HCT116 (cell line): ENCODE measurements at regions not wholly inside any gene's neighbourhood (a gene's known extent, or its start where the extent isn't known, plus 50 kb on each side); places are given as distances from the start of the nearest gene placed in this dataset.
"Not testable (repeated sequence)": the region's sequence is repeated elsewhere in the genome, so short reads cannot be mapped to it uniquely, and the experiment has no call there.

ENCODE experiments used
- ATAC-seq: fragments of 200-7000 bp; cut with Tn5 transposase; 2 replicates; pipeline ENCODE4 v1.9.1; 2020; ENCODE audit warnings: mild to moderate bottlenecking, moderate library complexity
- BruUV-seq: library from RNA; stranded (reverse); fragments of 400-500 nt; replicated peaks from 2 replicates; lab custom pipeline; 2021; lab: Mats Ljungman, UMichigan
- CTCF ChIA-PET: fragments of 300-600 bp; sonication (Branson Sonifier 250); formaldehyde crosslinking; loops from one replicate; lab custom pipeline; 2021; ENCODE audit warnings: antibody characterized with exemption; lab: Charles Lee
- POLR2A ChIA-PET: fragments of 300-600, 350-600 bp; sonication (Branson Sonifier 250); formaldehyde crosslinking; loops from one replicate; lab custom pipeline; 2021; ENCODE audit warnings: antibody characterized with exemption; lab: Charles Lee
- RAD21 ChIA-PET, 2 experiments: fragments of 300-600 bp; sonication (Branson Sonifier 250); formaldehyde crosslinking; loops; one replicate each; lab custom pipeline; 2023; ENCODE audit warnings: low total read pairs in 2 of 2; ENCODE audit not compliant: uncharacterized antibody in 2 of 2, unreplicated experiment in 2 of 2, low non-redundant PET in 1 of 2; lab: Charles Lee
- DNase-seq: peaks from one replicate; pipeline ENCODE4 v3.0.0-alpha.2; 2010; ENCODE audit warnings: low read depth, low spot score
- H2AFZ ChIP-seq: fragments of 200-600 bp; shearing (Covaris generic), sonication (generic); 2 replicates; pipeline ENCODE4 v1.6.1; 2017; ENCODE audit warnings: low read depth, mixed run types, mixed read lengths, antibody characterized with exemption, low read length; ENCODE audit not compliant: poor library complexity, severe bottlenecking
- H3K27ac ChIP-seq: 2 replicates; pipeline ENCODE4 v1.5.1; 2012; ENCODE audit warnings: low read depth, low read length
- H3K27me3 ChIP-seq: fragments of 200-600 bp; sonication (generic); 2 replicates; pipeline ENCODE4 v1.6.1; 2016; ENCODE audit warnings: mixed run types, low read length, mixed read lengths; ENCODE audit not compliant: insufficient read depth
- H3K36me3 ChIP-seq, 2 experiments: fragments of 200-500 bp in 1 of 2; fragments of 200-600 bp in 1 of 2; sonication (Bioruptor generic) in 1 of 2; sonication (generic) in 1 of 2; 2 replicates each; pipeline versions ENCODE4 v1.5.1 to v1.6.1; 2014 to 2016; ENCODE audit warnings: low read length in 2 of 2, inconsistent platforms in 1 of 2, mixed read lengths in 1 of 2, mixed run types in 1 of 2; ENCODE audit not compliant: insufficient read depth in 2 of 2, control insufficient read depth in 1 of 2
- H3K4me1 ChIP-seq, 2 experiments: fragments of 200-600 bp in 1 of 2; sonication (generic) in 1 of 2; 2 replicates each; pipeline versions ENCODE4 v1.5.1 to v1.6.1; 2012 to 2017; ENCODE audit warnings: low read length in 2 of 2, inconsistent platforms in 1 of 2, mild to moderate bottlenecking in 1 of 2, mixed read lengths in 1 of 2, mixed run types in 1 of 2, moderate library complexity in 1 of 2; ENCODE audit not compliant: insufficient read depth in 2 of 2, control insufficient read depth in 1 of 2
- H3K4me2 ChIP-seq: fragments of 200-600 bp; sonication (generic); 2 replicates; pipeline ENCODE4 v1.6.1; 2017; ENCODE audit warnings: mixed run types, low read length, mixed read lengths
- H3K4me3 ChIP-seq, 2 experiments: fragments of 200-600 bp in 1 of 2; sonication (generic) in 1 of 2; replicated peaks in 1 of 2; 2 replicates each; pipeline ENCODE4 v1.5.1; 2011 to 2016; ENCODE audit warnings: low read length in 2 of 2, control low read depth in 1 of 2, low read depth in 1 of 2, mild to moderate bottlenecking in 1 of 2, mixed read lengths in 1 of 2, mixed run types in 1 of 2
- H3K79me2 ChIP-seq: fragments of 200-600 bp; sonication (generic); 2 replicates; pipeline ENCODE4 v1.6.1; 2017; ENCODE audit warnings: mild to moderate bottlenecking, mixed run types, low read length, moderate library complexity, mixed read lengths; ENCODE audit not compliant: insufficient read depth
- H3K9ac ChIP-seq: fragments of 200-600 bp; sonication (generic); 2 replicates; pipeline ENCODE4 v1.6.1; 2016; ENCODE audit warnings: low read length, mixed read lengths
- H3K9me2 ChIP-seq: fragments of 200-600 bp; sonication (generic), shearing (Covaris generic); 2 replicates; pipeline ENCODE4 v1.6.1; 2017; ENCODE audit warnings: mixed run types, mild to moderate bottlenecking, moderate library complexity; ENCODE audit not compliant: insufficient read depth
- H3K9me3 ChIP-seq, 2 experiments: fragments of 200-500 bp in 1 of 2; fragments of 200-600 bp in 1 of 2; sonication (Bioruptor generic) in 1 of 2; sonication (generic) in 1 of 2; 2 replicates each; pipeline ENCODE4 v1.6.1; 2014 to 2017; ENCODE audit warnings: low read length in 2 of 2, mixed read lengths in 2 of 2, inconsistent platforms in 1 of 2, low read depth in 1 of 2, mild to moderate bottlenecking in 1 of 2, mixed run types in 1 of 2, moderate library complexity in 1 of 2; ENCODE audit not compliant: control insufficient read depth in 1 of 2, insufficient read depth in 1 of 2
- H4K20me1 ChIP-seq: fragments of 200-600 bp; sonication (generic), shearing (Covaris generic); 2 replicates; pipeline ENCODE4 v1.6.1; 2017; ENCODE audit warnings: mixed run types, mild to moderate bottlenecking, moderate library complexity; ENCODE audit not compliant: insufficient read depth
- CEBPB ChIP-seq: IDR thresholded peaks from 2 replicates; pipeline ENCODE4 v1.6.1; 2012; ENCODE audit warnings: low read depth
- EZH2 ChIP-seq: fragments of 200-600 bp; sonication (generic); IDR thresholded peaks from 2 replicates; pipeline ENCODE4 v1.6.1; 2017; ENCODE audit warnings: antibody characterized with exemption, mixed run types
- FOSL1 ChIP-seq: IDR thresholded peaks from 2 replicates; pipeline ENCODE4 v1.6.1; 2012; ENCODE audit warnings: low read depth
- POLR2AphosphoS5 ChIP-seq: IDR thresholded peaks from 2 replicates; pipeline ENCODE4 v1.6.1; 2011; ENCODE audit warnings: mild to moderate bottlenecking, low read depth, low read length, moderate library complexity
- SP1 ChIP-seq: IDR thresholded peaks from 2 replicates; pipeline ENCODE4 v1.6.1; 2012; ENCODE audit warnings: low read depth
- SRF ChIP-seq: IDR thresholded peaks from 2 replicates; pipeline ENCODE4 v1.6.1; 2012; ENCODE audit warnings: low read depth
- TCF7L2 ChIP-seq: IDR thresholded peaks from 2 replicates; pipeline ENCODE4 v1.7.0; 2011; ENCODE audit warnings: borderline replicate concordance, inconsistent platforms; ENCODE audit not compliant: insufficient read depth, insufficient read length; ENCODE audit errors: extremely low read depth
- YY1 ChIP-seq: IDR thresholded peaks from 2 replicates; pipeline ENCODE4 v1.6.1; 2011; ENCODE audit warnings: low read length, low read depth, moderate library complexity, mild to moderate bottlenecking; ENCODE audit not compliant: insufficient replicate concordance; ENCODE audit errors: extremely low read depth
- ZFX ChIP-seq: fragments of 450-650 bp; IDR thresholded peaks from 2 replicates; pipeline ENCODE4 v1.6.1; 2017
- ZNF274 ChIP-seq: fragments of 200-500 bp; sonication (Bioruptor generic); IDR thresholded peaks from 2 replicates; pipeline ENCODE4 v1.6.1; 2014; ENCODE audit warnings: mild to moderate bottlenecking, low read depth, low read length, inconsistent platforms
- intact Hi-C: fragments of 100-400 bp; cut with micrococcal nuclease; formaldehyde crosslinking; loops from 2 replicates; pipeline ENCODE4 v1.10.0; 2022
- TF ChIP-seq, protein P1 (sequence below): IDR thresholded peaks from 2 replicates; pipeline ENCODE4 v1.6.1; 2012
- TF ChIP-seq, protein P2 (sequence below), 3 experiments: fragments of 200-600 bp in 1 of 3; sonication (generic) in 1 of 3; IDR thresholded peaks in 2 of 3; conservative IDR thresholded peaks in 1 of 3; 2 replicates each; pipeline ENCODE4 v1.5.1; 2012 to 2017; ENCODE audit warnings: low read depth in 2 of 3, low read length in 2 of 3, antibody characterized with exemption in 1 of 3, borderline replicate concordance in 1 of 3, control low read depth in 1 of 3, mild to moderate bottlenecking in 1 of 3, mixed read lengths in 1 of 3, mixed run types in 1 of 3, moderate library complexity in 1 of 3; ENCODE audit not compliant: insufficient read depth in 1 of 3

DNA sequence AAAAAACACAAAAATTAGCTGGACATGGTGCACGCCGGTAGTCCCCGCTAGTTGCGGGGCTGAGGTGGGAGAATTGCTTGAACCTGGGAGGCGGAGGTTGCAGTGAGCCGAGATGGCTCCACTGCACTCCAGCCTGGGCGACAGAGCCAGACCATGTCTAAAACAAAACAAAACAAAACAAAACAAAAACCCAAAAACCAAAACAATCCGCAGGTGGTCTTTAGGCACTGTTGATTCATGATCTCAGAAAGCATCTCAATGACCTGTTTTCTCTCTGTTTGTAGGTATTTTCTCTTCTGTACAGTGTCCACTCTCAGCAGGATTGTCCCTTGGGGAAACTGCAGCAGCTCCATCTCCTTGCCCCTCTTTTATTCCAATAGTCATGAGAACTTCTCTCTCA is 74.9 kb upstream of the ADGRL2 start:
- Histone ChIP-seq H4K20me1 (no peaks in the 10 kb centered on the region), H3K36me3 (no peaks in the 10 kb centered on the region), H3K79me2 (no peaks in the 10 kb centered on the region), H3K4me2 (no peak overlapping the region), H3K27ac (no peak overlapping the region), H3K4me3 (no peak overlapping the region), H3K9ac (no peak overlapping the region), H3K9me3 (no peaks in the 10 kb centered on the region; a peak in 1 of 4 replicates), H3K9me2 (no peaks in the 10 kb centered on the region), H2AFZ (no peak overlapping the region), H3K27me3 (no peaks in the 10 kb centered on the region), H3K4me1 (no peaks in the 10 kb centered on the region)
- intact Hi-C loops: no loop called here
- RAD21 ChIA-PET: no interaction called here
- no TSS peak for BruUV-seq
- CTCF ChIA-PET: no interaction called here
- no peak for ATAC-seq
- TF ChIP-seq CEBPB (no peak), FOSL1 (no peak), ZFX (no peak), ZNF274 (no peak), TCF7L2 (no peak), SP1 (no peak), SRF (no peak), EZH2 (no peak), POLR2AphosphoS5 (no peak), YY1 (no peak)
- TF ChIP-seq, protein P1, sequence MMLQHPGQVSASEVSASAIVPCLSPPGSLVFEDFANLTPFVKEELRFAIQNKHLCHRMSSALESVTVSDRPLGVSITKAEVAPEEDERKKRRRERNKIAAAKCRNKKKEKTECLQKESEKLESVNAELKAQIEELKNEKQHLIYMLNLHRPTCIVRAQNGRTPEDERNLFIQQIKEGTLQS: no peak
- TF ChIP-seq, protein P2, sequence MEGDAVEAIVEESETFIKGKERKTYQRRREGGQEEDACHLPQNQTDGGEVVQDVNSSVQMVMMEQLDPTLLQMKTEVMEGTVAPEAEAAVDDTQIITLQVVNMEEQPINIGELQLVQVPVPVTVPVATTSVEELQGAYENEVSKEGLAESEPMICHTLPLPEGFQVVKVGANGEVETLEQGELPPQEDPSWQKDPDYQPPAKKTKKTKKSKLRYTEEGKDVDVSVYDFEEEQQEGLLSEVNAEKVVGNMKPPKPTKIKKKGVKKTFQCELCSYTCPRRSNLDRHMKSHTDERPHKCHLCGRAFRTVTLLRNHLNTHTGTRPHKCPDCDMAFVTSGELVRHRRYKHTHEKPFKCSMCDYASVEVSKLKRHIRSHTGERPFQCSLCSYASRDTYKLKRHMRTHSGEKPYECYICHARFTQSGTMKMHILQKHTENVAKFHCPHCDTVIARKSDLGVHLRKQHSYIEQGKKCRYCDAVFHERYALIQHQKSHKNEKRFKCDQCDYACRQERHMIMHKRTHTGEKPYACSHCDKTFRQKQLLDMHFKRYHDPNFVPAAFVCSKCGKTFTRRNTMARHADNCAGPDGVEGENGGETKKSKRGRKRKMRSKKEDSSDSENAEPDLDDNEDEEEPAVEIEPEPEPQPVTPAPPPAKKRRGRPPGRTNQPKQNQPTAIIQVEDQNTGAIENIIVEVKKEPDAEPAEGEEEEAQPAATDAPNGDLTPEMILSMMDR (IDR thresholded peaks at IDR 0.05 in 2 of 3, conservative IDR thresholded peaks at IDR 0.05 in 1 of 3; ENCODE audit: borderline replicate concordance in 1 of 3, insufficient read depth in 1 of 3, low read depth in 2 of 3, low read length in 2 of 3): no peak
- no peak for DNase-seq
- POLR2A ChIA-PET: no interaction called here

DNA sequence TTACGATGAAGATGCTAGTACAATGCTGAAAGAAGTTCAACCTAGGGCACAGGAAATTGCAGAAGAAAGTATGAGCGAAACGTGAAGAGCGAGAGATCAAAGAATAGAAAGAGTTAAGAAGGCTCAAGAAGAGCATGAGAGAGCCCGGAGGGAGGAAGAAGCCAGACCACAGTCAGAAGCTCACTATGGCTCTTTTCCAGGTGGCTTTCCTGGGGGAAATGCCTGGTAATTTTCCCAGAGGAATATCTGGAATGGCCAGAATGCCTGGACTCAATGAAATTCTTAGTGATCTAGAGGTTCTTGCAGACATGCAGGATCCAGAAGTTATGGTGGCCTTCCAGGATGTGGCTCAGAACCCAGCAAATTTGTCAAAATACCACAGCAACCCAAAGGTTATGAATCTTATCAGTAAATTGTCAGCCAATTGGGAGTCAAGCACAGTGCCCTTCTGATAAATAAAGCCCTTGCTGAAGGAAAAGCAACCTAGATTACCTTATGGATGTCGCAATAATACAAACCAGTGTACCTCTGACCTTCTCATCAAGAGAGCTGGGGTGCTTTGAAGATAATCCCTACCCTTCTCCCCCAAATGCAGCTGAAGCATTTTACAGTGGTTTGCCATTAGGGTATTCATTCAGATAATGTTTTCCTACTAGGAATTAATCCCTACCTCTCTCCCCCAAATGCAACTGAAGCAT is 78.0 kb upstream of the ADGRL2 start:
- H3K9ac ChIP-seq, H2AFZ ChIP-seq, H3K4me3 ChIP-seq, H3K4me1 ChIP-seq, H4K20me1 ChIP-seq, POLR2A ChIA-PET, RAD21 ChIA-PET, BruUV-seq, H3K9me2 ChIP-seq, H3K9me3 ChIP-seq, H3K27me3 ChIP-seq, H3K79me2 ChIP-seq, CTCF ChIA-PET, DNase-seq, H3K27ac ChIP-seq, intact Hi-C loops, H3K36me3 ChIP-seq, H3K4me2 ChIP-seq, ATAC-seq: not testable (repeated sequence)
